ENCODE measurements at regions not wholly inside any gene's neighbourhood (a gene's known extent, or its start where the extent isn't known, plus 50 kb on each side); places are given as distances from the start of the nearest gene placed in this dataset.
"Not testable (repeated sequence)": the region's sequence is repeated elsewhere in the genome, so short reads cannot be mapped to it uniquely, and the experiment has no call there.

DNA sequence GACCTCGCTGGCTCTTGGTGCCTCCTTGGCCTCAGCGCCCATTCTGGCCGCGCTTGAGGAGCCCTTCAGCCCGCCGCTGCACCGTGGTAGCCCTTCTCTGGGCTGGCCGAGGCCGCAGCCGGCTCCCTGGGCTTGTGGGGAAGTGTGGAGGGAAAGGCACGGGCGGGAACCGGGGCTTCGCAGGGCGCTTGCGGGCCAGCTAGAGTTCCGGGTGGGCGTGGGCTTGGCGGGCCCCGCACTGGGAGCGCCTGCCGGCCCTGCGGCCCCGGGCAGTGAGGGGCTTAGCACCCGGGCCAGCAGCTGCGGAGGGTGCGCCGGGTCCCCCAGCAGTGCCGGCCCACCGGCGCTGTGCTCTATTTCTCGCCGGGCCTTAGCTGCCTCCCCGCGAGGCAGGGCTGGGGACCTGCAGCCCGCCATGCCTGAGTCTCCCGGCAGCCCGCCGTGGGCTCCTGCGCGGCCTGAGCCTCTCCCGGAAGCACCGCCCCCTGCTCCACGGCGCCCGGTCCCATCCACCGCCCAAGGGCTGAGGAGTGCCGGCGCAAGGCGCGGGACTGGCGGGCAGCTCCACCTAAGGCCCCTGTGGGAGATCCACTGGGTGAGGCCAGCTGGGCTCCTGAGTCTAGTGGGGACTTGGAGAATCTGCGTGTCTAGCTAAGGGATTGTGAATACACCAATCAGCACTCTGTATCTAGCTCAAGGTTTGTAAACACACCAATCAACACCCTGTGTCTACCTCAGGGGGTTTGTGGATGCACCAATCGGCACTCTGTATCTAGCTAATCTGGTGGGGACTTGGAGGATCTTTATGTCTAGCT lies 141.1 kb downstream of the SLCO4C1 start:
- H3K9me3 Mint-ChIP-seq, result peaks cover 29% of the 10 kb centered on the region
- not testable (repeated sequence) for H3K27me3 Mint-ChIP-seq (ENCODE audit: insufficient read depth); H3K27ac Mint-ChIP-seq; H3K36me3 Mint-ChIP-seq (ENCODE audit: low read depth); H3K4me1 Mint-ChIP-seq (ENCODE audit: low read depth); DNase-seq; H3K4me3 Mint-ChIP-seq

DNA sequence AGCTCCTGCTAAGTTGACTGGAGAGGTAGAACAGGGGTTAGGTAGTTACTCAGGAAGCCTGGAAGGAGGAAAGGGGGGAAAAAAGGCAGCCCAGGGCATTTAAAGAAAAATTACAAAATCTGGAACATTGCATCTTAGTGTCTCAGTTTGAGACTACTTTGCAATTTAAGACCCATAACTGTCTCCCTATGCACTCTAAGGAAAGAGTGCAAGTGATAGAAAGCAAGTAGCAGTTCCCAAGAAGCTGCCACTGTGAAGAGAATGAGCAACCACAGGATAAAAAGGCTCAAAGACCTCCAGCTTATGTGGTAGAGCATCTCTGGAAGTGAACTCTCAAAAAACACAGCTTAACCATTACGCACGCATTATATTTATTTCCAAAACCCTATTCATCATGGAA lies 141.8 kb downstream of the SLCO4C1 start:
- no peaks in the 10 kb centered on the region for H3K27me3 Mint-ChIP-seq (ENCODE audit: insufficient read depth)
- peaks cover 36% of the 10 kb centered on the region for H3K9me3 Mint-ChIP-seq
- TF ChIP-seq, protein P1, sequence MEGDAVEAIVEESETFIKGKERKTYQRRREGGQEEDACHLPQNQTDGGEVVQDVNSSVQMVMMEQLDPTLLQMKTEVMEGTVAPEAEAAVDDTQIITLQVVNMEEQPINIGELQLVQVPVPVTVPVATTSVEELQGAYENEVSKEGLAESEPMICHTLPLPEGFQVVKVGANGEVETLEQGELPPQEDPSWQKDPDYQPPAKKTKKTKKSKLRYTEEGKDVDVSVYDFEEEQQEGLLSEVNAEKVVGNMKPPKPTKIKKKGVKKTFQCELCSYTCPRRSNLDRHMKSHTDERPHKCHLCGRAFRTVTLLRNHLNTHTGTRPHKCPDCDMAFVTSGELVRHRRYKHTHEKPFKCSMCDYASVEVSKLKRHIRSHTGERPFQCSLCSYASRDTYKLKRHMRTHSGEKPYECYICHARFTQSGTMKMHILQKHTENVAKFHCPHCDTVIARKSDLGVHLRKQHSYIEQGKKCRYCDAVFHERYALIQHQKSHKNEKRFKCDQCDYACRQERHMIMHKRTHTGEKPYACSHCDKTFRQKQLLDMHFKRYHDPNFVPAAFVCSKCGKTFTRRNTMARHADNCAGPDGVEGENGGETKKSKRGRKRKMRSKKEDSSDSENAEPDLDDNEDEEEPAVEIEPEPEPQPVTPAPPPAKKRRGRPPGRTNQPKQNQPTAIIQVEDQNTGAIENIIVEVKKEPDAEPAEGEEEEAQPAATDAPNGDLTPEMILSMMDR (IDR thresholded peaks at IDR 0.05), result no peak
- H3K36me3 Mint-ChIP-seq (ENCODE audit: low read depth), result no peaks in the 10 kb centered on the region
- no peak for DNase-seq
- H3K27ac Mint-ChIP-seq, result no peak overlapping the region
- H3K4me3 Mint-ChIP-seq, result no peak overlapping the region
- H3K4me1 Mint-ChIP-seq (ENCODE audit: low read depth), result no peaks in the 10 kb centered on the region

DNA sequence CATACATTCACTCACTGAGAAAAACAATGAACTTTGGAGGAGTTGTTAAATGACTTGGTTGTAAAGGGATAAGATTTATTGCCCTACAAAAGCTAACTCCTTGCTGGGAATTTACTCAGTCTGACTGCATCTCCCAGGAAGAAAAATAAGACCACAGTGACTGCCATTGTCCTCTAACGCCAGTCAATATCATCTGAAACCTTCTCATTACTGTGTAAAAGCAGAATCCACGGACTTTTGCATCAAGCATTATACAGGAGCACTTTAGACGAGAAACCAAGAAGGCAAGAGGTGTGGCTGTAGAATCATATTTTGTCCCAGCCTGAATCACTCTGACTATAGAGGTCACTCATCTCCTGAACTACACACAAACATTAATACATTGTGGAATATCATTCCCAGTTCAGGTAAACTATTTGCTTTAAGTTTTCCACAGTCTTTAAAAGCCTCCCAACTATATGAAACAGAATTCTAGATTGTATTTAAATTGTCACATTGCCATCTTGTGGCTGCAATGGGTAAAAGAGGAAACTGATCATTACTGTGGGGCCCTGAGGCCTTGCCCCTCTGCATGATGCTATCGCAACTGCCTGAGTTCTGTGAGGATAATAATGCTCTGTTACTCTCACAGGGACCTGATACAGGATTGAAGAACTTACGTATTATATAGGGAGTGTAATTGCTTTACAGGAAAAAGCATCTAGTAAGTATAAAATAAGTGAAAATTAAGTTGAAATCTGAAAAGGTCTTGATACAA lies 142.9 kb downstream of the SLCO4C1 start:
- TF ChIP-seq, protein P1 (IDR thresholded peaks at IDR 0.05), result peak; percentile 58; the same call in 1 of the 2 replicates
- peaks cover 39% of the 10 kb centered on the region for H3K9me3 Mint-ChIP-seq
- no peaks in the 10 kb centered on the region for H3K27me3 Mint-ChIP-seq (ENCODE audit: insufficient read depth)
- no peaks in the 10 kb centered on the region for H3K36me3 Mint-ChIP-seq (ENCODE audit: low read depth)
- H3K4me3 Mint-ChIP-seq, result no peak overlapping the region
- no peak for DNase-seq
- H3K27ac Mint-ChIP-seq, result no peak overlapping the region
- H3K4me1 Mint-ChIP-seq (ENCODE audit: low read depth), result no peaks in the 10 kb centered on the region

DNA sequence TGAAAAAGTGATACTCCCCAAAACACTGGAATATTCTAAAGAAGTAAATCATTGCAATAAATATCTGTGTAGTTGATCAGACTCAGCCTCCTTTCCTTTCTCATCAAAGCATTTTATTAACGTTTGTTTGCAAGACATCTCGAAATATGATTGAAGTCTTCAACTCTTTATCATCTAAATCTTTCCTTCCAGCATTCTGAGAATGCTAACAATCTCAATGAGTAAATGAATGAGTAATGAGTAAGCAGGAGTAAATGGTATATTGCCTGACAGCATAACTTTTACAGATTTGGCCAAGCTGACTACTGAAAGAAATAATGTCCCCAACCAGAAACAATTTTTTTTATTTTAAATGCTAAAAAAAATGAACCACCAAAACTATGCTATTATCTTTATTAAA lies 157.1 kb downstream of the SLCO4C1 start:
- H3K36me3 Mint-ChIP-seq (ENCODE audit: low read depth), result no peaks in the 10 kb centered on the region
- TF ChIP-seq, protein P1 (IDR thresholded peaks at IDR 0.05), result no peak
- DNase-seq, result no peak
- no peaks in the 10 kb centered on the region for H3K4me1 Mint-ChIP-seq (ENCODE audit: low read depth)
- no peak overlapping the region for H3K27ac Mint-ChIP-seq
- H3K9me3 Mint-ChIP-seq, result peaks cover 31% of the 10 kb centered on the region
- no peaks in the 10 kb centered on the region for H3K27me3 Mint-ChIP-seq (ENCODE audit: insufficient read depth)
- H3K4me3 Mint-ChIP-seq, result no peak overlapping the region

DNA sequence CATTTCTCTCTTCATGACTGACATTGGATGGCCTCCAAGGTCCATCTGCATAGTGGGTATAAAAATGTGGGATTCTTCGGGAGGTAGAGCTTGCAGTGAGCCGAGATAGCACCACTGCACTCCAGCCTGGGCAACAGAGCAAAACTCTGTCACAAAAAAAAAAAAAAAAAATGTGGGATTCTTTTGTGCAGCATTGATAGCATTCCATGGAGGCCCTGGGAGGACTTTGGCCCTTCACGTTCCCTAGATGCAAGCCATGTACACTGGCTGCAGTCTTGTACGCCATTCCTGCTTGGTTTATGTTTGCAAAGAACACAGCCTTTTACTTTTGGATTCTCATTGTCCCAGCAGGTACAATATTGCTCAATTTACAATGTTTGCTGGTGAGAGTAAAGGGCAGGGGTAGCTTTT lies 157.8 kb downstream of the SLCO4C1 start:
- Mint-ChIP-seq H3K27me3 (ENCODE audit: insufficient read depth) (no peaks in the 10 kb centered on the region), H3K27ac (no peak overlapping the region), H3K9me3 (peaks cover 31% of the 10 kb centered on the region), H3K4me3 (no peak overlapping the region), H3K4me1 (ENCODE audit: low read depth) (no peaks in the 10 kb centered on the region), H3K36me3 (ENCODE audit: low read depth) (no peaks in the 10 kb centered on the region)
- no peak for DNase-seq
- TF ChIP-seq, protein P1 (IDR thresholded peaks at IDR 0.05), result no peak

DNA sequence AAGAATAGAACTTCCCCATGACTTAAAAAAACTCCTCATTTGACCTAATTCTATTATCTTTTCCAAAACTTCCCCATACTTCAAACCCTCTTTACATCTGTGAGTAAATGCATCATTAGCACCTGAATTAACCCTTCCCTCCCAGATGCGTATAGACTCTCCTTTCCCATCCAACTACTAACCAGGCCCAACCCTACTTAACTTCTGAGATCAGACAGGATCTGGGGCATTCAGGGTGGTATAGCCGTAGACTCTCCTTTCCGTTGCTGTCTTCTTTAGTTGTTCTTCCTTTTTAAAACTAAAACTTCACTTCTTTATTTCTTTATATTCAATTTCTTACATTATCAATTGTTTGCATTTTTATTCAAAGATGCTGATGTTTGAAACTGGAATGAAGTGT lies 165.2 kb downstream of the SLCO4C1 start:
- Mint-ChIP-seq H3K4me1 (ENCODE audit: low read depth) (no peaks in the 10 kb centered on the region), H3K27me3 (ENCODE audit: insufficient read depth) (no peaks in the 10 kb centered on the region), H3K36me3 (ENCODE audit: low read depth) (no peaks in the 10 kb centered on the region), H3K4me3 (no peak overlapping the region), H3K27ac (no peak overlapping the region), H3K9me3 (peaks cover 22% of the 10 kb centered on the region)
- DNase-seq, result no peak
- TF ChIP-seq, protein P1 (IDR thresholded peaks at IDR 0.05), result no peak
